SK-N-SH (cell line): ENCODE measurements at regions not wholly inside any gene's neighbourhood (a gene's known extent, or its start where the extent isn't known, plus 50 kb on each side); places are given as distances from the start of the nearest gene placed in this dataset.
A peak's percentile ranks its signal among the peaks of the same experiment; 100 is the strongest.

Source experiments
- CTCF ChIA-PET: fragments of 300-600, 350-600 bp; formaldehyde crosslinking; extraction: SDS; loops from one replicate; lab custom pipeline; 2021; lab: Yijun Ruan, JAX
- POLR2A ChIA-PET: fragments of 350-600 bp; sonication (Branson Sonifier 250); formaldehyde crosslinking; extraction: SDS; loops from one replicate; lab custom pipeline; 2020; ENCODE audit warnings: antibody characterized with exemption, inconsistent platforms; lab: Yijun Ruan, JAX
- DNase-seq: peaks from one replicate; pipeline ENCODE4 v3.0.0; 2012
- H2AFZ ChIP-seq: fragments of 200-600 bp; sonication (generic); 2 replicates; pipeline ENCODE4 v1.8.1; 2016; ENCODE audit warnings: antibody characterized with exemption, mild to moderate bottlenecking, low read depth
- H3F3A ChIP-seq: fragments of 200-600 bp; sonication (generic); replicated peaks from 2 replicates; pipeline ENCODE3; 2016; ENCODE audit warnings: antibody characterized with exemption, mild to moderate bottlenecking; ENCODE audit not compliant: insufficient read depth
- H3K27ac ChIP-seq, 2 experiments: fragments of 200-500 bp in 1 of 2; fragments of 200-600 bp in 1 of 2; sonication (Bioruptor generic) in 1 of 2; sonication (generic), shearing (Covaris generic) in 1 of 2; 2 replicates each; pipeline versions ENCODE4 v1.5.1 to v1.6.1; 2014 to 2016; ENCODE audit warnings: low read depth in 2 of 2, inconsistent platforms in 1 of 2, low read length in 1 of 2, mild to moderate bottlenecking in 1 of 2, mixed read lengths in 1 of 2
- H3K27me3 ChIP-seq: fragments of 200-600 bp; sonication (generic), shearing (Covaris generic); 2 replicates; pipeline ENCODE4 v1.6.1; 2016; ENCODE audit warnings: mixed run types; ENCODE audit not compliant: insufficient read depth
- H3K36me3 ChIP-seq, 2 experiments: fragments of 200-500 bp in 1 of 2; fragments of 200-600 bp in 1 of 2; sonication (Bioruptor generic) in 1 of 2; sonication (generic) in 1 of 2; replicated peaks in 1 of 2; 2 replicates each; pipeline versions ENCODE3 to v1.5.1; 2014 to 2016; ENCODE audit warnings: low read length in 1 of 2, mild to moderate bottlenecking in 1 of 2; ENCODE audit not compliant: insufficient read depth in 2 of 2, control insufficient read depth in 1 of 2
- H3K4me1 ChIP-seq, 2 experiments: fragments of 200-500 bp in 1 of 2; fragments of 200-600 bp in 1 of 2; sonication (Bioruptor generic) in 1 of 2; sonication (generic), shearing (Covaris generic) in 1 of 2; 2 replicates each; pipeline versions ENCODE4 v1.5.1 to v1.6.1; 2014 to 2016; ENCODE audit warnings: low read depth in 1 of 2, low read length in 1 of 2, mixed run types in 1 of 2; ENCODE audit not compliant: insufficient read depth in 2 of 2, control insufficient read depth in 1 of 2
- H3K4me2 ChIP-seq: fragments of 200-600 bp; sonication (generic), shearing (Covaris generic); 2 replicates; pipeline ENCODE4 v1.6.1; 2017; ENCODE audit warnings: mixed run types
- H3K4me3 ChIP-seq, 2 experiments: fragments of 200-500 bp in 1 of 2; fragments of 200-600 bp in 1 of 2; sonication (Bioruptor generic) in 1 of 2; sonication (generic), shearing (Covaris generic) in 1 of 2; 2 replicates each; pipeline versions ENCODE4 v1.5.1 to v1.8.1; 2014 to 2016; ENCODE audit warnings: low read depth in 2 of 2, inconsistent platforms in 1 of 2, low read length in 1 of 2, mild to moderate bottlenecking in 1 of 2, mixed read lengths in 1 of 2, moderate library complexity in 1 of 2
- H3K79me2 ChIP-seq: fragments of 200-600 bp; sonication (generic); 2 replicates; pipeline ENCODE4 v1.8.1; 2017; ENCODE audit warnings: mild to moderate bottlenecking; ENCODE audit not compliant: insufficient read depth
- H3K9ac ChIP-seq: fragments of 200-600 bp; sonication (generic); 2 replicates; pipeline ENCODE4 v1.6.1; 2017; ENCODE audit warnings: mixed run types
- H3K9me2 ChIP-seq: fragments of 200-600 bp; sonication (generic); 2 replicates; pipeline ENCODE4 v1.6.1; 2017; ENCODE audit warnings: mixed run types
- H3K9me3 ChIP-seq: fragments of 200-600 bp; sonication (generic); 2 replicates; pipeline ENCODE4 v1.6.1; 2017; ENCODE audit warnings: mixed run types, mild to moderate bottlenecking, moderate library complexity
- H4K20me1 ChIP-seq: fragments of 200-600 bp; sonication (generic); 2 replicates; pipeline ENCODE4 v1.6.1; 2017; ENCODE audit warnings: mild to moderate bottlenecking, mixed run types; ENCODE audit not compliant: insufficient read depth
- CHD2 ChIP-seq: fragments of 150-350 bp; IDR thresholded peaks from 2 replicates; pipeline ENCODE4 v1.6.1; 2018; ENCODE audit warnings: low read length; ENCODE audit not compliant: partially characterized antibody
- ELF1 ChIP-seq: IDR thresholded peaks from 2 replicates; pipeline ENCODE4 v1.4.0; 2012
- EZH2phosphoT487 ChIP-seq: fragments of 200-600 bp; sonication (generic); IDR thresholded peaks from 2 replicates; pipeline ENCODE4 v1.6.1; 2017; ENCODE audit warnings: low read depth, mixed run types, mild to moderate bottlenecking, antibody characterized with exemption, moderate library complexity, borderline replicate concordance
- FOSL2 ChIP-seq: IDR thresholded peaks from 2 replicates; pipeline ENCODE4 v1.4.0; 2012; ENCODE audit warnings: low read depth, mild to moderate bottlenecking, moderate library complexity, borderline replicate concordance
- FOXJ3 ChIP-seq: sonication (generic); formaldehyde crosslinking; IDR thresholded peaks from 2 replicates; pipeline ENCODE4 v1.5.1; 2020; ENCODE audit warnings: mild to moderate bottlenecking, missing genetic modification reagents
- GABPA ChIP-seq: IDR thresholded peaks from 2 replicates; pipeline ENCODE4 v1.4.0; 2012; ENCODE audit warnings: low read depth, mild to moderate bottlenecking
- IRF3 ChIP-seq: fragments of 150-350 bp; IDR thresholded peaks from 2 replicates; pipeline ENCODE4 v1.6.1; 2016; ENCODE audit warnings: mild to moderate bottlenecking, low read depth, low read length
- JUND ChIP-seq: IDR thresholded peaks from 2 replicates; pipeline ENCODE4 v1.4.0; 2012
- MEF2A ChIP-seq: IDR thresholded peaks from 2 replicates; pipeline ENCODE4 v1.4.0; 2012; ENCODE audit warnings: low read depth, borderline replicate concordance
- MXI1 ChIP-seq: IDR thresholded peaks from 2 replicates; pipeline ENCODE4 v1.6.1; 2012; ENCODE audit warnings: mild to moderate bottlenecking, low read depth, low read length, improper control_type of control experiment
- NFIC ChIP-seq: IDR thresholded peaks from 2 replicates; pipeline ENCODE4 v1.4.0; 2012; ENCODE audit warnings: borderline replicate concordance
- NRF1 ChIP-seq: IDR thresholded peaks from 2 replicates; pipeline ENCODE4 v1.6.1; 2012; ENCODE audit warnings: low read depth, mild to moderate bottlenecking, low read length
- PBX3 ChIP-seq: IDR thresholded peaks from 2 replicates; pipeline ENCODE4; 2012
- POLR2AphosphoS5 ChIP-seq: IDR thresholded peaks from 2 replicates; pipeline ENCODE4 v1.6.1; 2012; ENCODE audit warnings: low read depth, low read length
- RAD21 ChIP-seq: IDR thresholded peaks from 2 replicates; pipeline ENCODE4 v1.6.1; 2012; ENCODE audit warnings: mild to moderate bottlenecking, low read length
- RCOR1 ChIP-seq: fragments of 150-350 bp; IDR thresholded peaks from 2 replicates; pipeline ENCODE4 v1.6.1; 2017; ENCODE audit warnings: antibody characterized with exemption, low read length
- RFX5 ChIP-seq: IDR thresholded peaks from 2 replicates; pipeline ENCODE4 v1.6.1; 2012; ENCODE audit warnings: mild to moderate bottlenecking, improper control_type of control experiment, low read length
- TEAD4 ChIP-seq: IDR thresholded peaks from 2 replicates; pipeline ENCODE4 v1.4.0; 2012; ENCODE audit warnings: mild to moderate bottlenecking, borderline replicate concordance; ENCODE audit not compliant: insufficient read depth
- USF2 ChIP-seq: fragments of 150-350 bp; IDR thresholded peaks from 2 replicates; pipeline ENCODE4 v1.6.1; 2017; ENCODE audit warnings: antibody characterized with exemption, low read length, low read depth, borderline replicate concordance
- YY1 ChIP-seq: IDR thresholded peaks from 2 replicates; pipeline ENCODE4 v1.4.0; 2012; ENCODE audit warnings: low read depth, mild to moderate bottlenecking
- ZBTB33 ChIP-seq: IDR thresholded peaks from 2 replicates; pipeline ENCODE4 v1.4.0; 2012; ENCODE audit warnings: low read depth, borderline replicate concordance
- WGBS: methylation state at CpG from one replicate; pipeline ENCODE4 v1.1.6; 2017; ENCODE audit warnings: low lambda C conversion rate; 5-methylcytosine and 5-hydroxymethylcytosine counted together

GRCh38 chr2:224182498-224182897, 143.4 kb upstream of the SERPINE2 start:
- CTCF ChIA-PET = no interaction called here
- POLR2A ChIA-PET = no interaction called here
- no peaks in the 10 kb centered on the region for H3K27me3 ChIP-seq

GRCh38 chr2:224181534-224182155, 142.6 kb upstream of the SERPINE2 start:
- no peaks in the 10 kb centered on the region for H3K79me2 ChIP-seq
- no peaks in the 10 kb centered on the region for H3K36me3 ChIP-seq
- no peak overlapping the region for H3K9ac ChIP-seq
- 0 out of 2 replicates have a peak overlapping the region, but pooled peaks have one; percentile 20 for H3K4me2 ChIP-seq
- H3K27ac ChIP-seq = no peak overlapping the region
- ChIA-PET CTCF (no interaction called here), POLR2A (no interaction called here)
- no peaks in the 10 kb centered on the region for H3K27me3 ChIP-seq
- no peak for DNase-seq
- no peaks in the 10 kb centered on the region for H3K9me2 ChIP-seq
- H3K4me3 ChIP-seq = no peak overlapping the region; a peak in 1 of 4 replicates
- H3K4me1 ChIP-seq = no peaks in the 10 kb centered on the region; a peak in 1 of 4 replicates
- TF ChIP-seq USF2 = no peak
- no peak for TF ChIP-seq MEF2A
- no peak for TF ChIP-seq FOSL2
- TF ChIP-seq PBX3 = no peak
- peak; percentile 16; the same call in 1 of the 2 replicates for TF ChIP-seq JUND
- TF ChIP-seq YY1 = no peak
- no peaks in the 10 kb centered on the region for H4K20me1 ChIP-seq
- no peaks in the 10 kb centered on the region for H3K9me3 ChIP-seq
- no peaks in the 10 kb centered on the region for H3F3A ChIP-seq
- WGBS = 80% methylated on average over 6 of the region's 6 CpGs
- H2AFZ ChIP-seq = no peak overlapping the region

More at GRCh38 chr2:224182498-224182897, 143.4 kb upstream of the SERPINE2 start:
- Histone ChIP-seq H3K4me1 (no peaks in the 10 kb centered on the region; a peak in 1 of 4 replicates), H2AFZ (no peak overlapping the region), H3F3A (no peaks in the 10 kb centered on the region), H3K9me3 (no peaks in the 10 kb centered on the region), H3K27ac (no peak overlapping the region), H3K4me3 (no peak overlapping the region), H4K20me1 (no peaks in the 10 kb centered on the region), H3K9me2 (no peaks in the 10 kb centered on the region), H3K36me3 (no peaks in the 10 kb centered on the region), H3K4me2 (no peak overlapping the region), H3K9ac (no peak overlapping the region), H3K79me2 (no peaks in the 10 kb centered on the region)
- 75% methylated on average over 3 of the region's 3 CpGs for WGBS
- no peak for DNase-seq
- TF ChIP-seq ZBTB33 (no peak), IRF3 (no peak), EZH2phosphoT487 (no peak), GABPA (no peak), POLR2AphosphoS5 (no peak), YY1 (no peak), CHD2 (no peak), ELF1 (no peak), NFIC (no peak), RCOR1 (no peak), RAD21 (no peak), FOXJ3 (no peak), RFX5 (no peak), MXI1 (no peak), NRF1 (no peak), TEAD4 (no peak)
